ENCODE measurements at regions not wholly inside any gene's neighbourhood (a gene's known extent, or its start where the extent isn't known, plus 50 kb on each side); places are given as distances from the start of the nearest gene placed in this dataset.

DNA sequence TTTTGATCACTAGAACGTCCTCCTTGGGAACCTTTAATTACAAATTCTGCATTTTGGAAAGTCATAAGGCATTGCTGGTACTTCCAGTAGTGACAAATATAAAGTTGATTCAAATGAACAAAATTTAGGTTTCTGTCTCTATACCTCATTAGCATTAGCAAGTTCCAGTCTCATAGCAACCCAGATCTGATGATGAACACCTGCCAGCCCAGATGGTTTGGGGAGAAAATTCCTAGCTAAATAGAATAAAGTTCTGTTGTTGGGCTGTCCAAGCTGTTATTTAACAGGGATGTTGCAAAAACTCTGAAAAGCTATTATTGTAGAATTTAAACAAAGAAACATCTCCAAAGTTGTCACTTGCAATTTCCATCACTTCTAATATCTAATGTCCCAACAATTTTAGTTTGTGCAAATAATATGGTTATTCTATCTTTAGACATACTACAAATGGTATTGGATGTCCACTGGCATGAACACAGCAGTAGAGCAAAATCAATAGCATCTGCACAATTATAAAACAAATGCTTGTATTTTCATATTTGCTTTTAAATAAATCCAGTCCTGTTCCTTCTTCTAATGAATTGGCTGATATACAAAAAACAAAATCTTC lies 299.4 kb downstream of the SLC16A7 start:
- Mint-ChIP-seq H3K9me3 (no peaks in the 10 kb centered on the region), H3K27ac (peak overlapping the region in 2 of 3 experiments; percentile 39 to 49), H3K4me1 (no peaks in the 10 kb centered on the region), H3K4me3 (no peak overlapping the region), H3K27me3 (ENCODE audit: low read depth) (no peaks in the 10 kb centered on the region), H3K36me3 (ENCODE audit: low read depth) (no peaks in the 10 kb centered on the region)
- TF ChIP-seq, protein P1, sequence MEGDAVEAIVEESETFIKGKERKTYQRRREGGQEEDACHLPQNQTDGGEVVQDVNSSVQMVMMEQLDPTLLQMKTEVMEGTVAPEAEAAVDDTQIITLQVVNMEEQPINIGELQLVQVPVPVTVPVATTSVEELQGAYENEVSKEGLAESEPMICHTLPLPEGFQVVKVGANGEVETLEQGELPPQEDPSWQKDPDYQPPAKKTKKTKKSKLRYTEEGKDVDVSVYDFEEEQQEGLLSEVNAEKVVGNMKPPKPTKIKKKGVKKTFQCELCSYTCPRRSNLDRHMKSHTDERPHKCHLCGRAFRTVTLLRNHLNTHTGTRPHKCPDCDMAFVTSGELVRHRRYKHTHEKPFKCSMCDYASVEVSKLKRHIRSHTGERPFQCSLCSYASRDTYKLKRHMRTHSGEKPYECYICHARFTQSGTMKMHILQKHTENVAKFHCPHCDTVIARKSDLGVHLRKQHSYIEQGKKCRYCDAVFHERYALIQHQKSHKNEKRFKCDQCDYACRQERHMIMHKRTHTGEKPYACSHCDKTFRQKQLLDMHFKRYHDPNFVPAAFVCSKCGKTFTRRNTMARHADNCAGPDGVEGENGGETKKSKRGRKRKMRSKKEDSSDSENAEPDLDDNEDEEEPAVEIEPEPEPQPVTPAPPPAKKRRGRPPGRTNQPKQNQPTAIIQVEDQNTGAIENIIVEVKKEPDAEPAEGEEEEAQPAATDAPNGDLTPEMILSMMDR (IDR thresholded peaks at IDR 0.05; ENCODE audit: unreplicated experiment in 3 of 3) = no peak

DNA sequence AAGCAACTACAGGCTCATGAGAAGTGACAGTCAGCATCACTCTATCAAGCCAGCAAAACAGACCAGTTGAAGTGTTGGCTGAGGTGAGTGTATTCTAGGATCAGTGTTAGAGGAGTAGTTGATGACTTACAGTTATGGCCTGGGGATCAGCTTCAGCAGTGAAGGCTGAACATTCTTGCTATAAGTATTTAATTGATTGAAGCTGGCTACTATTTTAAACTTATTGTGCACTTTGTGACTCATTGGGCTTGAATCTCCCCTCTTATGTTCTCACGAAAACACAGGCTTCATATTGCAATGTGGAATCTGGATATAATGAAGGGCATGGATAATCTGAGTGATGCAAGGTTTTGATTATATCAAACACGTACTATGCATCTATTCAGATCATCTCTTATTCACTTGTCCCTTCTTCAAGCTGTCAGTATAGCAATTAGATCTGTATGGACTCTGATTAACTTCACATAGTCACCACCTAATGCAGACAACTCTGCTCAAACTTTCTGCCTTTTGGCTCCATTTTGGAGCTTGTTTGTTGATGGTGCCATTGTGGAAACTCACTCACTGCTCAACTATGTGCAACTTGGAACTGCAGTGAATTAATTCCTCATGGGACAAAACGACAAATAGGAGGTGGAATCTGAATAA lies 309.2 kb downstream of the SLC16A7 start:
- Mint-ChIP-seq H3K4me1 (no peaks in the 10 kb centered on the region), H3K4me3 (no peak overlapping the region), H3K27ac (no peak overlapping the region), H3K9me3 (no peaks in the 10 kb centered on the region), H3K27me3 (ENCODE audit: low read depth) (no peaks in the 10 kb centered on the region), H3K36me3 (ENCODE audit: low read depth) (no peaks in the 10 kb centered on the region)
- TF ChIP-seq, protein P1 (IDR thresholded peaks at IDR 0.05; ENCODE audit: unreplicated experiment in 3 of 3) = no peak

DNA sequence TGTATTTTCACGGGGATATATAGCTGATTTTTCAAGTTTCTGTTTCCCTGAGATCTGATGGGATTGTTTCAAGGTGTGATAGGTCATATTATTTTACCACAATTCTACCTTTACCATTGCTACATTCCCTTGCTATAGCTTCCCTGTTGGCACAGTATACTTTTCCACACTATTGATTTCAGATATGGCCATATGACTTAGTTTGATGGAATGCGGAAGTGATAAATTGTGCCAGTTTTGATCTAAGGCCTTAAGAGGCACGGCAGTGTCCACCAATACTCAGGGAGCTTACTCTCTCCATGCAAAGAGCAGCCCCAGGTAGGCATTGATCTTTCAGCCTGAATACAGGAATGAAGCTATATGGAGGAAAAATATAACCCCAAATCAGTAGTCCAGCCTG lies 315.7 kb downstream of the SLC16A7 start:
- Mint-ChIP-seq H3K36me3 (ENCODE audit: low read depth) (no peaks in the 10 kb centered on the region), H3K9me3 (no peaks in the 10 kb centered on the region), H3K4me3 (no peak overlapping the region)

DNA sequence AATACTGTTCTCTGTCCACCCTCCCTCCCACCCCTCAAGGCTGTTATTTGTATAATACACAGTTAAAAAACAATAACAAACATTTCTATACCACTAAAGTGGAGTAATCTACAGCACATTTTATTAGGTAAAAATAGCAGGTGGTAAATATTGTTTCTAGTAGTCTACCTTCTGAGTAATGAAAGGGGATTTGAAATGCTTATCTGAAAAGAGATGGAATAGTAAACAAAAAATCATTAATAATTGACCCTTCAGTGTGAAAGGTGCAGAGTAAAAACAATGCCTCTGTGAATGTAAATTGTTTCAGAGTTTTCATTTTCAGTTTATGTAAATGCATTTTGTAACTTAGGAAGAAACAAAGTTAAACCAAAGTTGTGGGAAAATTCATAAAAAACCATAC lies 321.2 kb downstream of the SLC16A7 start:
- no peaks in the 10 kb centered on the region for H3K36me3 Mint-ChIP-seq (ENCODE audit: low read depth)
- H3K9me3 Mint-ChIP-seq = no peaks in the 10 kb centered on the region
- TF ChIP-seq, protein P1 (IDR thresholded peaks at IDR 0.05; ENCODE audit: unreplicated experiment in 3 of 3) = no peak
- H3K27ac Mint-ChIP-seq = no peak overlapping the region
- H3K4me1 Mint-ChIP-seq = no peaks in the 10 kb centered on the region
- H3K27me3 Mint-ChIP-seq (ENCODE audit: low read depth) = no peaks in the 10 kb centered on the region
- H3K4me3 Mint-ChIP-seq = no peak overlapping the region

More for the DNA sequence above, 315.7 kb downstream of the SLC16A7 start:
- Mint-ChIP-seq H3K27ac (no peak overlapping the region), H3K4me1 (no peaks in the 10 kb centered on the region), H3K27me3 (ENCODE audit: low read depth) (no peaks in the 10 kb centered on the region)
- TF ChIP-seq, protein P1 (IDR thresholded peaks at IDR 0.05; ENCODE audit: unreplicated experiment in 3 of 3) = no peak

DNA sequence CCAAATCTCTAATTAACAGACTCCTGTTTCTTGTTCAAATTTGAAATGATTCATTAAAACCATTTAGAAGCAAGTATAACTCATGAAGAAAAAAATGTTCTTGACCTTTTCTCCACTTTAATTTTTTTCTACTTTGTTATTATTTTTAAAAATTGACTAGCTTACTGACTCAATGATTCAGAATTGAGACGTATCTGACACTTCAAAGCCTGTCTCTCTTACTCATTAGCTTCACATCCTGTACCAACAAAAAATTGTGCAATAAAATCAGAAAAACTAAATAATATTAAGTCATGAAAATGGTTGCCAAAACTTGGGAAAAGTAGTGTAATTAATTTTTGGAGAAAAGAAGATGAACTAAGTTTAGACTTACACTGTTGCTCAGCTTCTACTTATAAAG lies 331.2 kb downstream of the SLC16A7 start:
- no peak overlapping the region for H3K4me3 Mint-ChIP-seq
- no peak overlapping the region for H3K27ac Mint-ChIP-seq
- H3K36me3 Mint-ChIP-seq (ENCODE audit: low read depth) = no peaks in the 10 kb centered on the region
- H3K4me1 Mint-ChIP-seq = no peaks in the 10 kb centered on the region
- TF ChIP-seq, protein P1 (IDR thresholded peaks at IDR 0.05; ENCODE audit: unreplicated experiment in 3 of 3) = no peak
- no peaks in the 10 kb centered on the region for H3K27me3 Mint-ChIP-seq (ENCODE audit: low read depth)
- H3K9me3 Mint-ChIP-seq = peaks cover 2% of the 10 kb centered on the region

DNA sequence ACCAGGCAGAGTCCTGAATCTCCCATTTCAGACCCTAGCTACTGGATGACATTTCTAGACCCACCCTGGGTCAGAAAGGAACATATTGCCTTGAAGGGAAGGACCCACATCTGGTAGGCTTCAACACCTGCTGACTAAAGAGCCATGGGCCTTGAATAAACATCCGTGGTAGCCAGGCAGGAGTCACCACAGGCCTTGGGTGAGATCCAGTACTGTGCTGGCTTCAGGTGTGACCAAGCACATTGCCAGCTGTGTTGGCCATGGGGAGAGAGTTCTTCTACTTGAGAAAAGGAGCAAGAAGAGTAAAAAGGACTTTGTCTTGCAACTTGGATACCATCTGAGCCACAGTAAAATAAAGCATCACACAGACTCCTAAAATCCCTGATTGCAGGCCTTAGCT lies 332.6 kb downstream of the SLC16A7 start:
- Mint-ChIP-seq H3K4me3 (no peak overlapping the region), H3K36me3 (ENCODE audit: low read depth) (no peaks in the 10 kb centered on the region), H3K4me1 (no peaks in the 10 kb centered on the region), H3K27ac (no peak overlapping the region), H3K9me3 (peaks cover 2% of the 10 kb centered on the region), H3K27me3 (ENCODE audit: low read depth) (no peaks in the 10 kb centered on the region)
- TF ChIP-seq, protein P1 (IDR thresholded peaks at IDR 0.05; ENCODE audit: unreplicated experiment in 3 of 3) = no peak

All from nephron (organoid).